ENCODE measurements at regions not wholly inside any gene's neighbourhood (a gene's known extent, or its start where the extent isn't known, plus 50 kb on each side); places are given as distances from the start of the nearest gene placed in this dataset.

GRCh38 chr14:54047645-54048308 is 91.2 kb upstream of the BMP4 start:
- H3K4me3 ChIP-seq (ENCODE audit: insufficient read depth, low read depth, low read length), result no peak overlapping the region
- no peaks in the 10 kb centered on the region for H3K9me3 ChIP-seq (ENCODE audit: control insufficient read depth, insufficient read depth, low read length)
- POLR2A ChIA-PET (ENCODE audit: unreplicated experiment), result no interaction called here
- no peak overlapping the region for H3K14ac ChIP-seq (replicated peaks; ENCODE audit: low read depth, low read length)
- H4K5ac ChIP-seq (ENCODE audit: low read depth, low read length), result no peak overlapping the region
- H3K4ac ChIP-seq (ENCODE audit: low read depth, low read length), result no peak overlapping the region
- no peak overlapping the region for H3K56ac ChIP-seq (ENCODE audit: extremely low read depth, insufficient read depth, low read length)
- H2BK5ac ChIP-seq (ENCODE audit: low read depth, low read length, poor library complexity, severe bottlenecking), result no peak overlapping the region
- TF ChIP-seq RCOR1 (IDR thresholded peaks at IDR 0.05; ENCODE audit: insufficient replicate concordance, low read length), result no peak
- TF ChIP-seq MXI1 (IDR thresholded peaks at IDR 0.05; ENCODE audit: borderline replicate concordance, low read depth, low read length), result no peak
- no peak for TF ChIP-seq CEBPB (IDR thresholded peaks at IDR 0.05; ENCODE audit: low read depth, low read length)
- TF ChIP-seq SMC3 (IDR thresholded peaks at IDR 0.05; ENCODE audit: low read depth, low read length), result no peak
- TF ChIP-seq, protein P1, sequence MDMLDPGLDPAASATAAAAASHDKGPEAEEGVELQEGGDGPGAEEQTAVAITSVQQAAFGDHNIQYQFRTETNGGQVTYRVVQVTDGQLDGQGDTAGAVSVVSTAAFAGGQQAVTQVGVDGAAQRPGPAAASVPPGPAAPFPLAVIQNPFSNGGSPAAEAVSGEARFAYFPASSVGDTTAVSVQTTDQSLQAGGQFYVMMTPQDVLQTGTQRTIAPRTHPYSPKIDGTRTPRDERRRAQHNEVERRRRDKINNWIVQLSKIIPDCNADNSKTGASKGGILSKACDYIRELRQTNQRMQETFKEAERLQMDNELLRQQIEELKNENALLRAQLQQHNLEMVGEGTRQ (IDR thresholded peaks at IDR 0.05; ENCODE audit: low read depth, low read length), result no peak
- TF ChIP-seq, protein P2, sequence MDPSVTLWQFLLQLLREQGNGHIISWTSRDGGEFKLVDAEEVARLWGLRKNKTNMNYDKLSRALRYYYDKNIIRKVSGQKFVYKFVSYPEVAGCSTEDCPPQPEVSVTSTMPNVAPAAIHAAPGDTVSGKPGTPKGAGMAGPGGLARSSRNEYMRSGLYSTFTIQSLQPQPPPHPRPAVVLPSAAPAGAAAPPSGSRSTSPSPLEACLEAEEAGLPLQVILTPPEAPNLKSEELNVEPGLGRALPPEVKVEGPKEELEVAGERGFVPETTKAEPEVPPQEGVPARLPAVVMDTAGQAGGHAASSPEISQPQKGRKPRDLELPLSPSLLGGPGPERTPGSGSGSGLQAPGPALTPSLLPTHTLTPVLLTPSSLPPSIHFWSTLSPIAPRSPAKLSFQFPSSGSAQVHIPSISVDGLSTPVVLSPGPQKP (IDR thresholded peaks at IDR 0.05; ENCODE audit: borderline replicate concordance, low read depth, low read length), result no peak
- no peak for TF ChIP-seq POLR2A (IDR thresholded peaks at IDR 0.05; ENCODE audit: low read depth, low read length)
- no peak for TF ChIP-seq CHD1 (IDR thresholded peaks at IDR 0.05; ENCODE audit: low read depth, low read length)
- TF ChIP-seq RAD21 (IDR thresholded peaks at IDR 0.05; ENCODE audit: low read length), result no peak
- no peak for TF ChIP-seq RFX5 (IDR thresholded peaks at IDR 0.05; ENCODE audit: low read depth, low read length)
- no peak for TF ChIP-seq MAFK (IDR thresholded peaks at IDR 0.05; ENCODE audit: low read depth, low read length)
- TF ChIP-seq FOS (IDR thresholded peaks at IDR 0.05; ENCODE audit: low read depth, low read length), result no peak
- no peak for TF ChIP-seq MAZ (IDR thresholded peaks at IDR 0.05; ENCODE audit: borderline replicate concordance, low read depth, low read length)
- TF ChIP-seq BHLHE40 (IDR thresholded peaks at IDR 0.05; ENCODE audit: low read depth, low read length), result no peak
- TF ChIP-seq CTCF (conservative IDR thresholded peaks at IDR 0.05; ENCODE audit: low read depth, low read length), result no peak
- in situ Hi-C loops (cut with MboI; ENCODE audit: low sequenced_read_pairs), result no loop called here
- no peak overlapping the region for H3K9ac ChIP-seq (ENCODE audit: low read depth, low read length)
- WGBS, 2 experiments (ENCODE audit: extremely low coverage in 2 of 2, insufficient read length in 1 of 2), result no CpG with 5 or more reads among the region's 5 CpGs
- no peak for ATAC-seq (ENCODE audit: low read depth)
- dilution Hi-C loops (cut with HindIII; ENCODE audit: low sequenced_read_pairs, unreplicated experiment), result no loop called here
- intact Hi-C loops (cut with micrococcal nuclease), result no loop called here
- no peak overlapping the region for H2BK120ac ChIP-seq (ENCODE audit: low read depth, low read length)
- CTCF ChIA-PET, result interaction anchor here (0.6 to 1.4 kb wide), 2 partner anchors 10 to 102 kb away, joined by 3 to 4 read pairs; no protein-coding TSS in a partner anchor
- H3K79me1 ChIP-seq (ENCODE audit: low read depth in 1 of 2, low read length in 2 of 2), result no peaks in the 10 kb centered on the region
- H3K4me1 ChIP-seq (ENCODE audit: control insufficient read depth, insufficient read depth, low read length), result no peaks in the 10 kb centered on the region
- no peak overlapping the region for H2AK9ac ChIP-seq (replicated peaks; ENCODE audit: low read depth, low read length, poor library complexity)
- BruUV-seq (replicated peaks), result no TSS peak
- H3K23ac ChIP-seq (ENCODE audit: low read depth, low read length), result no peak overlapping the region
- no peak overlapping the region for H2AK5ac ChIP-seq (ENCODE audit: low read depth, low read length)
- H3K36me3 ChIP-seq (ENCODE audit: control insufficient read depth, insufficient read depth, low read length), result no peaks in the 10 kb centered on the region
- no peak overlapping the region for H2AFZ ChIP-seq (replicated peaks; ENCODE audit: low read length, poor library complexity)
- H2BK15ac ChIP-seq (ENCODE audit: low read depth, low read length), result no peak overlapping the region
- no peaks in the 10 kb centered on the region for H3K9me1 ChIP-seq (ENCODE audit: insufficient read depth, low read length)
- H3K4me2 ChIP-seq (ENCODE audit: low read depth, low read length), result no peak overlapping the region
- H4K20me1 ChIP-seq (ENCODE audit: insufficient read depth, low read length), result no peaks in the 10 kb centered on the region
- H3K27me3 ChIP-seq (ENCODE audit: control insufficient read depth, insufficient read depth, low read length), result peaks cover 5% of the 10 kb centered on the region
- H4K8ac ChIP-seq (ENCODE audit: low read depth in 2 of 2, low read length in 2 of 2), result no peak overlapping the region
- no peak overlapping the region for H4K91ac ChIP-seq (ENCODE audit: insufficient read depth, low read depth, low read length)
- DNase-seq, result no peak
- no peak overlapping the region for H3K18ac ChIP-seq (ENCODE audit: low read depth, low read length)
- no peak overlapping the region for H3K27ac ChIP-seq (ENCODE audit: insufficient read depth, low read length)
- H2BK20ac ChIP-seq (ENCODE audit: low read depth, low read length), result no peak overlapping the region
